ENCODE measurements at regions not wholly inside any gene's neighbourhood (a gene's known extent, or its start where the extent isn't known, plus 50 kb on each side); places are given as distances from the start of the nearest gene placed in this dataset.

- TF ChIP-seq, protein P1, sequence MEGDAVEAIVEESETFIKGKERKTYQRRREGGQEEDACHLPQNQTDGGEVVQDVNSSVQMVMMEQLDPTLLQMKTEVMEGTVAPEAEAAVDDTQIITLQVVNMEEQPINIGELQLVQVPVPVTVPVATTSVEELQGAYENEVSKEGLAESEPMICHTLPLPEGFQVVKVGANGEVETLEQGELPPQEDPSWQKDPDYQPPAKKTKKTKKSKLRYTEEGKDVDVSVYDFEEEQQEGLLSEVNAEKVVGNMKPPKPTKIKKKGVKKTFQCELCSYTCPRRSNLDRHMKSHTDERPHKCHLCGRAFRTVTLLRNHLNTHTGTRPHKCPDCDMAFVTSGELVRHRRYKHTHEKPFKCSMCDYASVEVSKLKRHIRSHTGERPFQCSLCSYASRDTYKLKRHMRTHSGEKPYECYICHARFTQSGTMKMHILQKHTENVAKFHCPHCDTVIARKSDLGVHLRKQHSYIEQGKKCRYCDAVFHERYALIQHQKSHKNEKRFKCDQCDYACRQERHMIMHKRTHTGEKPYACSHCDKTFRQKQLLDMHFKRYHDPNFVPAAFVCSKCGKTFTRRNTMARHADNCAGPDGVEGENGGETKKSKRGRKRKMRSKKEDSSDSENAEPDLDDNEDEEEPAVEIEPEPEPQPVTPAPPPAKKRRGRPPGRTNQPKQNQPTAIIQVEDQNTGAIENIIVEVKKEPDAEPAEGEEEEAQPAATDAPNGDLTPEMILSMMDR (tag by site-specific recombination; IDR thresholded peaks at IDR 0.05), result no peak
- TF ChIP-seq BCL11A (tag by site-specific recombination; IDR thresholded peaks at IDR 0.05; ENCODE audit: low read depth), result no peak
- TF ChIP-seq ZNF292 (tag by site-specific recombination; IDR thresholded peaks at IDR 0.05; ENCODE audit: borderline replicate concordance, low read depth), result no peak
- TF ChIP-seq ZFP3 (tag by site-specific recombination; IDR thresholded peaks at IDR 0.05; ENCODE audit: low read depth), result no peak
- no peak for TF ChIP-seq KLF1 (tag by site-specific recombination; IDR thresholded peaks at IDR 0.05)
- no peak for TF ChIP-seq ZNF10 (tag by site-specific recombination; IDR thresholded peaks at IDR 0.05)
- TF ChIP-seq PATZ1 (tag by site-specific recombination; IDR thresholded peaks at IDR 0.05), result no peak
- TF ChIP-seq, protein P2, sequence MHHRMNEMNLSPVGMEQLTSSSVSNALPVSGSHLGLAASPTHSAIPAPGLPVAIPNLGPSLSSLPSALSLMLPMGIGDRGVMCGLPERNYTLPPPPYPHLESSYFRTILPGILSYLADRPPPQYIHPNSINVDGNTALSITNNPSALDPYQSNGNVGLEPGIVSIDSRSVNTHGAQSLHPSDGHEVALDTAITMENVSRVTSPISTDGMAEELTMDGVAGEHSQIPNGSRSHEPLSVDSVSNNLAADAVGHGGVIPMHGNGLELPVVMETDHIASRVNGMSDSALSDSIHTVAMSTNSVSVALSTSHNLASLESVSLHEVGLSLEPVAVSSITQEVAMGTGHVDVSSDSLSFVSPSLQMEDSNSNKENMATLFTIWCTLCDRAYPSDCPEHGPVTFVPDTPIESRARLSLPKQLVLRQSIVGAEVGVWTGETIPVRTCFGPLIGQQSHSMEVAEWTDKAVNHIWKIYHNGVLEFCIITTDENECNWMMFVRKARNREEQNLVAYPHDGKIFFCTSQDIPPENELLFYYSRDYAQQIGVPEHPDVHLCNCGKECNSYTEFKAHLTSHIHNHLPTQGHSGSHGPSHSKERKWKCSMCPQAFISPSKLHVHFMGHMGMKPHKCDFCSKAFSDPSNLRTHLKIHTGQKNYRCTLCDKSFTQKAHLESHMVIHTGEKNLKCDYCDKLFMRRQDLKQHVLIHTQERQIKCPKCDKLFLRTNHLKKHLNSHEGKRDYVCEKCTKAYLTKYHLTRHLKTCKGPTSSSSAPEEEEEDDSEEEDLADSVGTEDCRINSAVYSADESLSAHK (tag by site-specific recombination; IDR thresholded peaks at IDR 0.05), result no peak
- TF ChIP-seq, protein P3, sequence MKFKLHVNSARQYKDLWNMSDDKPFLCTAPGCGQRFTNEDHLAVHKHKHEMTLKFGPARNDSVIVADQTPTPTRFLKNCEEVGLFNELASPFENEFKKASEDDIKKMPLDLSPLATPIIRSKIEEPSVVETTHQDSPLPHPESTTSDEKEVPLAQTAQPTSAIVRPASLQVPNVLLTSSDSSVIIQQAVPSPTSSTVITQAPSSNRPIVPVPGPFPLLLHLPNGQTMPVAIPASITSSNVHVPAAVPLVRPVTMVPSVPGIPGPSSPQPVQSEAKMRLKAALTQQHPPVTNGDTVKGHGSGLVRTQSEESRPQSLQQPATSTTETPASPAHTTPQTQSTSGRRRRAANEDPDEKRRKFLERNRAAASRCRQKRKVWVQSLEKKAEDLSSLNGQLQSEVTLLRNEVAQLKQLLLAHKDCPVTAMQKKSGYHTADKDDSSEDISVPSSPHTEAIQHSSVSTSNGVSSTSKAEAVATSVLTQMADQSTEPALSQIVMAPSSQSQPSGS (tag by site-specific recombination; IDR thresholded peaks at IDR 0.05; ENCODE audit: low read depth), result no peak
- no peak for TF ChIP-seq ZSCAN18 (tag by site-specific recombination; IDR thresholded peaks at IDR 0.05)
These were observed 56.0 kb upstream of the PIM1 start for GRCh38 chr6:37113976-37114375.
